GM18499 (cell line): ENCODE measurements at regions not wholly inside any gene's neighbourhood (a gene's known extent, or its start where the extent isn't known, plus 50 kb on each side); places are given as distances from the start of the nearest gene placed in this dataset.

Experiments used
- ATAC-seq: cut with Tn5 transposase; IDR thresholded peaks from one replicate; pipeline ENCODE4 v1.9.1; 2021; ENCODE audit warnings: moderate number of reproducible peaks; ENCODE audit not compliant: insufficient read depth, unreplicated experiment

- ATAC-seq = no peak
Measured at GRCh38 chr10:44046605-44047004, 338.3 kb downstream of the CXCL12 start.

DNA sequence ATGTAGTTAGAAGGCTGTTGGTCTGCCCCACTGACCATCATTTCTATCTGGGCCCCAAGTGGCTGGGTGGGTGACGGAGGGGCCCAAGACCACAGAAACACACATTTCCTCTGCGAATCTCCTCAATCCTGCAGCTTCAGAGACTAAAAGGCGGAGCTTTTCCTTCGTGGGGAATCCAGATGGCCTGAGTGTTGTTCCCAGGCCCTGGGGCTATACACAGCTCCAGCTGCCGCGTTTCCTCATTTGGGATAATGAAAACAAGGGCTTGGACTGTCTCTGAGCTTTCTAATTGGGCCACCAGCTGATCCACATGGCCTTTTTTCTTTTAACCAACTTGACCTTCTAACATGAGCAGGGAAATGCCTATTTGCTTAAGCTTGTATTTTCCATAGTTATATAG, 339.9 kb downstream of the CXCL12 start:
- no peak for ATAC-seq

DNA sequence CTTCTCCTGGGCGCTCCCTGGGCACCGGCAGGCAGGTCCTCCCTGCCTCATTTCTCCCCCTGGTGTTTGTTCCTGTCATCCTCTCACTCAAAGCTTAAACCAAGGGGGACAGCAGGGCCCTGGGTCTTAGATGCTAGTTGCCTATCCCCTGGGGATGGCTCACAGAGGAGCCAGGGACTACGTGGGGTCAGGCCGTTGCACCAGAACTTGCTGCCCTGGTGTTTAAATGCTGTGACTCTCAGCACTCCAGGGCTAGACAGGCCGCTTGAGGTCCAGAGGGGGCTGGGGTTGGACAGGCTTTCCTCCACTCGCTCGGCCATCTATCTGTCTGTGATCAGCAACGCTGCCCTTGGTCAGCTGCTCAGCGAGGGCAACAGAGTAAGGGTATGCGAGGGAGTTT, 340.3 kb downstream of the CXCL12 start:
- ATAC-seq = no peak

DNA sequence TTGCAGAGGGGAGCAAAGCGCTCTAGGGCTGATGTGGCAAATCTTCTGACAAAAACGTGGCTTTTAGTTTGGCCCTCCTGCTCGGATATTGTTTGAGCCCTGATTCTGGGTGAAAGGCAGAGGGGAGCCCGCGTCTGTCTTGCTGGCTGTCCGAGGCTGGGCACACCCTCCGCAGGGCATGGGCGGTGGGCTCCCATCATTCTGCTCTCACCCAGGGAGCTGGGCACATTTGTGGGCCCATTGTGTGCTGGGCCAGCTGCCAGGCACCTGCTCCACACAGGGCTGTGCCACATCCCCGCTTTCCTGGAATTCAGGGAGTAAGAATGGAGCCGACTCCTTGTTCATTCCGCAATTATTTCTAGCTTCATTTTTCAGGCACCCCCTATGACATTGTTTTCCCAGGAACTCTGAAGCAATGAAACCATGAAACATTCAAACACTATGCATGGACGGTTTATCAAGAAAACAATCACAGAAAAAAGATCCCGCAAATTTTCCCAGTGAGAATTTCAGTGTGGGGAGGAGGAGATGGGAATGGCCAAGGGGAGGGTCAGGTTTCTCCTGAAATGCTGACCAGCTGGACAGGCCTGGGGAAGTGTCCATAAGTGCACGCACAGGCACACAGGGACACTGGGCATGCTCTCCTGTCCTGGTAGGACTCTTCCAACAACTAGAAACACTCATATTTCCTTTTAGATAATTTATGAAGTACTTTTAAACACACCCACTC, 341.1 kb downstream of the CXCL12 start:
- ATAC-seq = no peak

DNA sequence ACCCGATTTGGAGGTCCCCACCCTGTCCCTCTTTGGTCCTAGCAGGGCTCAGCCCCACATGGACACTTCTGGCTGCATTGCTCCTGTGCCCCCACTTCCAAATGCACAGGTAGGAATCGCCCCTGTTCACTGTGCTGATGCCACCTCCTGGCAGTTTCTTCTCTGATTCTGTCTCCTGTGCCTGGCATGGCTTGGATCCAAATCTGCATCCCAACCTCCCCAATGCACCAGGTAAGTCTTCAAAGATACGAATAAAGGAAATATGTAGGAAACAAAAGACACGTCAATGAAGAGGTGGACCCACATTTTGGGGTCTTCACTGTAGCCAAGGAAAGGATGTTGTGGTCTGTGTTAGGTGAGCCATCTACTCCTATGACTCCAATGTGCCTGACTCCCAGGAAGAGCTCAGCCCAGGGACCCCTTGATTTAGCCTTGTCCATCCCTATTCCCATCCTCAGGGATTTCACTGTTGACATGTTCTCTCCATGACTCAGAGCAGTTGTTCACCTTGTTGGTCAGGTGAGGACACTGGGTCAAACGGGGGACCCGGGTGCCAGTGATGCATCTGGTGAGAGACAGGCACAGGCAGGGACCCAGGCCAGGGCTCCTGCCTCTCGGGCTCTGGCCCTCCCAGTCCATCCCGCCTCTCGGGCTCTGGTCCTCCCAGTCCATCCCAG, 341.8 kb downstream of the CXCL12 start:
- no peak for ATAC-seq

DNA sequence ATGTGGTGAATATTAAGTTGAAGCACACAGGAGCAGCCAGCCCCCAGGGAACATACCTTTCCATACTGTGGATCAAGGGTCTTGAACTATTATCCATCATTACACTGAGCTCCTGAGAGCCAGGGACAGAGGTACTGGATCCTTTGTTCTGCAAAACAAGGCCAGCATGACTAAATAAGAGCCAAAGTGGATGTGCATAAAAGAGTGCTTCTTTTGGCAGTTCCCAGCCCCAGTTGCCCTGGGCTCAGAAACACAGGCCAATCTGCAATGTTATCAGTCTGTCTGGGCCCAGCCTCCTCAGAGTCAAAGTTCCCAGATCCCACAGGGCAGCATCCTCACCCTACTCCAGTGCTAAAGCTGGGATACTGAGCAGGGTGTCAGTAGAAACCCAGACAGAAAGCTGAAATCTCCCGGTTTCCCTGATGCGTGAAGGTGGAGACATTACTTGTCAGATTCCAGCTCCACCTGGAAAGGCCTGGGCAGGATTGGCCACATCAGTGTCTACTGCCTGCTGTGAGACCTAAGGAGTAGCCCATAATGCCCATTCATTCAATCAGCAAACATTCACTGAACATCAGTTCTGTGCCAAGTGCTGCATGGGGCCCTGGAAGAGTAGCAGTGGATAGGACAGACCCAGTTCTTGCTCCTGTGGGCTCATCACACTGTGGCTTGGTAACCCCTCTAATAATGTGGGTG, 342.7 kb downstream of the CXCL12 start:
- ATAC-seq = no peak

- ATAC-seq = no peak
Measured at GRCh38 chr10:44039599-44039998, 345.3 kb downstream of the CXCL12 start.

- ATAC-seq = no peak
Measured at GRCh38 chr10:44036425-44036824, 348.5 kb downstream of the CXCL12 start.

GRCh38 chr10:44035474-44036197, 349.3 kb downstream of the CXCL12 start:
- ATAC-seq = no peak

DNA sequence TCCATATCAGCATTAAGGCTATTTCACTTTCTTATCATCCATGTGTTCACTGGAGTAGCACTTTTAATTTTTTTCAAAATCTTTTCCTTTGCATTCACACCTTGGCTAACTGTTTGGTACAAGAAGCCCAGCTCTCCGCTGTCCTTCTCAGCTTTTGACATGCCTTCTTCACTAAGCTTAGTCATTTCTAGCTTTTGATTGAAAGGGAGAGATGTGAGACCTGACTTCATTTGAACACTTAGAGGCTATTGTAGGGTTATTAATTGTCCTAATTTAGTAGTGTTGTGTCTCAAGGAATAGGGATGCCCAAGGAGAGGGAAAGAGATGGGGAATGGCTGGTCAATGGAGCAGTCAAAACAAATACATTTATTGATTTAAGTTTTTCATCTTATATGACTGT, 350.0 kb downstream of the CXCL12 start:
- no peak for ATAC-seq

- ATAC-seq = no peak
Measured at GRCh38 chr10:44033008-44033407, 351.9 kb downstream of the CXCL12 start.

GRCh38 chr10:44032216-44032615, 352.7 kb downstream of the CXCL12 start:
- no peak for ATAC-seq

DNA sequence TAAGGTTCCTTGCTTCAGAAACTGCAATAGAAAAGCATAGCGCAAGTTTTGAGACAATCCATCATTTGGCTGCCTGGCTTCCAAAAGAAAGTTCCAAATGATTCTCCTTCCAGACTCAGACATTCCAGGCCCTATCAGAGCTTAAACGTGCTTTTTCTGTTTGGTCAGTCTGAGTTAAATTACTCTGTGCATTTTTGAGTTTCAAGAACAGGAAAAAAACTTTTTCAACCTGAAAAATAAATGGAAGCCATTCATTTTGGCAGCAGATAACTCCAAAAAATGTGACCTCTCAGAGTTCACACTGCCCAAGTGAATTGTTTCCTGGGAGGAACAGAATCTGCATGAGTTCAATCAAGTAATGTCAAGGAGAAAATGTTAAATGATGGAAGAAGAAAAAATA, 354.2 kb downstream of the CXCL12 start:
- no peak for ATAC-seq

GRCh38 chr10:44030132-44030531, 354.8 kb downstream of the CXCL12 start:
- peak; percentile 90 for ATAC-seq

DNA sequence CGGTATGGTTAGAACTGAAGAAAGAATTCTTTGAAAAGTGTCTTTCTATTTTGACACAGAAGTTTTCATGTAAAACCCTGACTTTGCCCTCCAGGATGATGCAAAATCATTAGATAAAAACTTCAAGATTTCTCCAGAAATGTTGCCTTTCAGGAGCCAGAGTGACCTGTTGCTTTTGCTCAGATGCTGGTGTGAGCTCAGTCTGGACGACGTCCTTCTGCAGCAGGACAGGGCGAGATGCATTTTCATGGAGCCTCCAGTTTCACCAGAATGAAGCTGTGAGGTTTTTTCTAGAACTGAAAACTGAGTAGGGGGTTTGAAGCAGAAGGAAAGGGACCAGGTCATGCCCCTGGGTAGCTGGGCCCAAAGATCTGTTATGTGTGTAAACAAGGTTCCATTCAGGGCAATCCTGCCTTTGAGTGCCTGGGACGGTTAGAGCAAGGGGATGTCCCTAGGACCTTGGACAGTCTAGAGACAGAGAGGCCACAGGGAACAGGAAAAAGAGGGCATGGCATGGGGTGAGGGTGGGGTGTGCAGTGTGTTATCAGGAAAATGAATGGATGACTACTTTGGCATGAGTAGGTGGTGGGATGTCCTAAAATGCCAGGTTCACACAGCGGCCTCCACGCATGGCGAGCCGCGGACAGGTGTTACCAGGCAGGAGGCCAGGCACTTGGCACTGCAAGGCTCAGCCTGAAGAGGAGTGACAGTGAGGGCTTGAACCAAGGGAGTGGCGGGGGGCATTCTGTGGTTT, 356.3 kb downstream of the CXCL12 start:
- no peak for ATAC-seq

DNA sequence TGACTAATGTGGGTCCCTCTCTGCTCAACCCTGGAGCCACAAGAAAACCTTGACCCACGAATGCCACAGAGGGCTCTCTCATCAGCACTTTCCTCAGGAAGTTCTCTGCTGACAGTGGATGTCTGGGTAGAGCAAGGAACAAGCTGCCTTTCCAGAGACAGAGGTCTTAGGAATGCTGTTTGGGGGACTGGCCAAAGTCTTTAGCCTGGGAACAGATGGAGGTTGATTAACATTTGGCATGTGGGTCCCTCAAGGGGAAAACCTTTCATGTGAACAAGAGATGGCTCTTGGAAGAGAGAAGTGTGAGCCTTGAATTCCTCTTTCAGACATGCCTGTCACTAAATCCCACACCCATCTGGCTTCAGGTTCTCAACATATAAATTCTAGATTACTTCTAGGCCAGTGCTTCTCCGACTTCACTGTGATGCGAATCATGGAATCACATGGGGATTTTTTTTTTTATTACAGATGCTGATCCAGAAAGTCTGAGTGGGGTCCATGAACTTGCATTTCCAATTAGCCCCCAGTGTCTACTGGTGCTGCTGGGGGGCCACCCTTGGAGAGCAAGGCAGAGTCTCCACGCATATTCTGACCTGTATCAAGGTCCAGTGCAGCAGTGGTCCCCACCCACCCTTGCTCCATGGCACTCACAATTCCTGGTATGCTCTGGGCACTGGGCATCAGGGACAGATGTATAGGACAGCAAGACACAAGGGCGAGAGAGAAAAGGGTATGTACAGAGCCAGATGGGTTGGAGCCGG, 360.4 kb downstream of the CXCL12 start:
- ATAC-seq = no peak

DNA sequence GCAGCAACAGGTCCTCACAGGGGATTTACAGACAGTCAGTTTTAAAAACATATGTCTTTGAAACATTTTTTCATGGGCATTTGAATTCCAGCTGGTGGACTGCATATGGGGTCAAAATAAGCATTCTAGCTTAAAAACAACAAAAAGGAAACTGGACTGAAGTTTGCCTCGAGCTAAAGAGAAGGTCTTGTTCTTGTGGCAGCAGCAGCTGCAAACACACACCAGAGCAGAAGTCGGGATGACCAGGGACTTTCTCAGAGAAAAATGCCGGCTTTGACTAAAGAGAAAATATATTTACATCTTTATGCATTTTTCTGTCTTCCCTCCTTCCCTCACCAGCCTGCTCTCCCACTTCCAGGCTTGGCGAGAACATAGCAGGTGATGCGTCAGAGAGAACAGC, 361.4 kb downstream of the CXCL12 start:
- no peak for ATAC-seq

GRCh38 chr10:44022203-44022602, 362.7 kb downstream of the CXCL12 start:
- ATAC-seq = no peak

DNA sequence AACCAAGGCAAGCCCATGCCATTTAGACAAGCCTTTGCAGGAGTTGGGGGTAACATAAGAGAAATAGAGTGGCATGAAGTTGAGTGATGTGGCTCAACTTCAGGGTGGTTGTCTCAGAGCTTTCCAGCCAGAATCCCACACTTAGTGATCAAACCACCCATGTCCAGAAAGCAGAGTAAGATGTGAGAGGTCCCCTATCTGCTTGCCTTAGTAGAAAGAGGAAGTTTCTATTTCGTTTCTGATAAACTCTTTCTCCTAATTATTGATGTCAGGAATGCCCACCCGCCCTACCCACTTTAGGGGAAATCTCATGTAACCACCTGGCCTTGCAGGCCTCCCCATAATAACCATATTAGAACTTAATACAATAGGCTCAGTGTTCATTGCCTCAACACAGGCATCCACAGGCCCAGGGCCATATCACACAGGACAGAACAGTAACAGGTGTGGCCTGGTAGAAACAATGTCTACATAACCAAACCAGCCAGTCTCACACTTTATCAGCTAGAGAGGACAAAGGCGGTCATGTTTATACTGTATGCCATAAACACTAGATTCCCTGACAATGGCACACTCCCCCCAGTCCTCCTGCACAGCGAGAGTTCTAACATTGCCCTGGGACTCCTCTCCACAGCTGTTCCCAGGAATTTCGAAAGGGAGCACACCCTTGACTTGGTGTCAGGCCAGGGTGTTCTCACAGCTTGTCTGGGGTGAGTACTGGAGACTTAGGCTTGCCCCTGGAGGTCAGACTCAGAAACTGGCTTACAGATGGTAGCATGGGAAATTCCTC, 364.4 kb downstream of the CXCL12 start:
- peak; percentile 45 for ATAC-seq
